H1 (cell line): ENCODE measurements at regions not wholly inside any gene's neighbourhood (a gene's known extent, or its start where the extent isn't known, plus 50 kb on each side); places are given as distances from the start of the nearest gene placed in this dataset.

Source experiments
- CTCF ChIA-PET: fragments of 300-600 bp; sonication (Branson Sonifier 250); formaldehyde crosslinking; loops from one replicate; lab custom pipeline; 2021; ENCODE audit not compliant: partially characterized antibody; lab: Charles Lee
- POLR2A ChIA-PET: fragments of 300-600 bp; sonication (Branson Sonifier 250); formaldehyde crosslinking; loops from one replicate; lab custom pipeline; 2021; ENCODE audit warnings: inconsistent platforms; ENCODE audit not compliant: partially characterized antibody; lab: Charles Lee
- DNase-seq, 2 experiments: peaks; one replicate each; pipeline versions ENCODE4 v3.0.0 to v3.0.0-alpha.2; 2010 to 2022; ENCODE audit warnings: low spot score in 2 of 2, low read depth in 1 of 2, mixed read lengths in 1 of 2
- FAIRE-seq: peaks from 2 replicates; lab custom pipeline; 2011; peaks lifted over from hg19 to GRCh38; lab: Jason Lieb, UNC
- H2AFZ ChIP-seq: 2 replicates; pipeline ENCODE4 v1.8.1; 2012; ENCODE audit warnings: low read length, inconsistent platforms
- H2AK5ac ChIP-seq: 2 replicates; pipeline ENCODE4 v1.6.1; 2013; ENCODE audit warnings: low read depth, low read length
- H2BK120ac ChIP-seq: replicated peaks from 2 replicates; pipeline ENCODE3; 2013; ENCODE audit warnings: low read depth, low read length, inconsistent platforms
- H2BK12ac ChIP-seq: 2 replicates; pipeline ENCODE4 v1.6.1; 2013; ENCODE audit warnings: low read depth, low read length
- H2BK15ac ChIP-seq: 2 replicates; pipeline ENCODE4 v1.6.1; 2013; ENCODE audit warnings: low read length
- H2BK20ac ChIP-seq: 2 replicates; pipeline ENCODE4 v1.6.1; 2013; ENCODE audit warnings: low read length
- H2BK5ac ChIP-seq: 2 replicates; pipeline ENCODE4 v1.6.1; 2013; ENCODE audit warnings: low read depth, low read length
- H3K14ac ChIP-seq: 2 replicates; pipeline ENCODE4 v1.6.1; 2013; ENCODE audit warnings: inconsistent platforms; ENCODE audit not compliant: insufficient read length
- H3K18ac ChIP-seq: 2 replicates; pipeline ENCODE4 v1.6.1; 2013; ENCODE audit warnings: low read length; ENCODE audit errors: extremely low read depth
- H3K23ac ChIP-seq: 2 replicates; pipeline ENCODE4 v1.6.1; 2013; ENCODE audit warnings: inconsistent platforms; ENCODE audit not compliant: insufficient read length
- H3K23me2 ChIP-seq: 2 replicates; pipeline ENCODE4 v1.6.1; 2013; ENCODE audit warnings: low read depth, low read length
- H3K27ac ChIP-seq: 2 replicates; pipeline ENCODE4 v1.6.1; 2011; ENCODE audit warnings: low read depth, low read length, inconsistent platforms
- H3K27me3 ChIP-seq, 4 experiments: replicated peaks in 1 of 4; 1 replicate in 1 of 4; 2 replicates in 3 of 4; pipeline versions ENCODE4 v1.6.1 to v1.8.1; 2011 to 2013; ENCODE audit warnings: low read length in 3 of 4, mild to moderate bottlenecking in 3 of 4, inconsistent platforms in 2 of 4, mixed read lengths in 2 of 4, moderate library complexity in 1 of 4; ENCODE audit not compliant: control insufficient read depth in 3 of 4, insufficient read depth in 3 of 4; ENCODE audit errors: extremely low read depth in 1 of 4
- H3K36me3 ChIP-seq, 4 experiments: 2 replicates each; pipeline versions ENCODE4 v1.6.1 to v1.8.1; 2011 to 2013; ENCODE audit warnings: mild to moderate bottlenecking in 4 of 4, low read length in 3 of 4, moderate library complexity in 2 of 4, control low read depth in 1 of 4, inconsistent platforms in 1 of 4; ENCODE audit not compliant: insufficient read depth in 4 of 4, control insufficient read depth in 2 of 4
- H3K4ac ChIP-seq: replicated peaks from 2 replicates; pipeline ENCODE3; 2013; ENCODE audit warnings: low read length, low read depth, mixed read lengths, inconsistent platforms; ENCODE audit not compliant: insufficient read length
- H3K4me1 ChIP-seq, 4 experiments: replicated peaks in 1 of 4; 1 replicate in 1 of 4; 2 replicates in 3 of 4; pipeline versions ENCODE4 v1.6.1 to v1.8.1; 2011 to 2013; ENCODE audit warnings: low read length in 3 of 4, inconsistent platforms in 2 of 4, mixed read lengths in 1 of 4; ENCODE audit not compliant: insufficient read depth in 4 of 4, control insufficient read depth in 3 of 4
- H3K4me2 ChIP-seq, 2 experiments: 2 replicates each; pipeline versions ENCODE4 v1.6.1 to v1.8.1; 2011 to 2013; ENCODE audit warnings: low read depth in 2 of 2, low read length in 2 of 2, control low read depth in 1 of 2, inconsistent platforms in 1 of 2, mild to moderate bottlenecking in 1 of 2; ENCODE audit not compliant: insufficient read depth in 1 of 2
- H3K4me3 ChIP-seq, 4 experiments: fragments of 200-600, 300-600 bp in 1 of 4; sonication (generic), shearing (Covaris generic), sonication (Bioruptor Twin) in 1 of 4; 2 replicates each; pipeline versions ENCODE4 v1.5.1 to v1.8.1; 2011 to 2016; ENCODE audit warnings: low read length in 4 of 4, low read depth in 3 of 4, control low read depth in 2 of 4, inconsistent platforms in 2 of 4, mild to moderate bottlenecking in 2 of 4, mixed read lengths in 1 of 4, moderate library complexity in 1 of 4; ENCODE audit not compliant: insufficient read depth in 2 of 4; ENCODE audit errors: extremely low read depth in 1 of 4
- H3K56ac ChIP-seq: replicated peaks from 2 replicates; pipeline ENCODE3; 2013; ENCODE audit warnings: low read depth, mild to moderate bottlenecking, mixed read lengths, low read length, inconsistent platforms; ENCODE audit not compliant: insufficient read length
- H3K79me1 ChIP-seq: 2 replicates; pipeline ENCODE4 v1.6.1; 2013; ENCODE audit warnings: low read depth, low read length, control low read depth
- H3K79me2 ChIP-seq, 2 experiments: 2 replicates each; pipeline versions ENCODE4 v1.6.1 to v1.8.1; 2012 to 2013; ENCODE audit warnings: low read length in 2 of 2, mild to moderate bottlenecking in 2 of 2, inconsistent platforms in 1 of 2; ENCODE audit not compliant: insufficient read depth in 2 of 2, control insufficient read depth in 1 of 2
- H3K9ac ChIP-seq, 4 experiments: replicated peaks in 1 of 4; 1 replicate in 1 of 4; 2 replicates in 3 of 4; pipeline versions ENCODE4 v1.6.1 to v1.8.1; 2011 to 2013; ENCODE audit warnings: low read depth in 3 of 4, low read length in 3 of 4, control low read depth in 2 of 4, mild to moderate bottlenecking in 2 of 4, moderate library complexity in 2 of 4, inconsistent platforms in 1 of 4; ENCODE audit errors: extremely low read depth in 1 of 4
- H3K9me3 ChIP-seq, 2 experiments: 2 replicates each; pipeline versions ENCODE4 v1.6.1 to v1.8.1; 2012 to 2013; ENCODE audit warnings: mild to moderate bottlenecking in 2 of 2, moderate library complexity in 2 of 2, control low read depth in 1 of 2, inconsistent platforms in 1 of 2, low read depth in 1 of 2, low read length in 1 of 2, mixed read lengths in 1 of 2; ENCODE audit not compliant: insufficient read depth in 2 of 2
- H4K20me1 ChIP-seq, 2 experiments: replicated peaks in 1 of 2; 2 replicates each; pipeline versions ENCODE3 to v1.8.1; 2011 to 2013; ENCODE audit warnings: inconsistent platforms in 2 of 2, low read length in 2 of 2, mild to moderate bottlenecking in 1 of 2; ENCODE audit not compliant: insufficient read depth in 2 of 2, control insufficient read depth in 1 of 2
- H4K5ac ChIP-seq: 2 replicates; pipeline ENCODE4 v1.6.1; 2013; ENCODE audit warnings: low read length, low read depth, mixed read lengths, inconsistent platforms; ENCODE audit not compliant: insufficient read length
- H4K8ac ChIP-seq: 2 replicates; pipeline ENCODE4 v1.8.0; 2013; ENCODE audit warnings: mild to moderate bottlenecking, moderate library complexity, low read length, inconsistent platforms; ENCODE audit not compliant: insufficient read depth; ENCODE audit errors: extremely low read depth
- H4K91ac ChIP-seq: replicated peaks from 2 replicates; pipeline ENCODE3; 2013; ENCODE audit warnings: low read length, mixed read lengths, inconsistent platforms; ENCODE audit not compliant: insufficient read length
- ASH2L ChIP-seq: fragments of 200-600, 300-600 bp; sonication (generic); IDR thresholded peaks from one replicate; pipeline ENCODE4 v1.7.1; 2017; ENCODE audit warnings: low read length
- CEBPB ChIP-seq: IDR thresholded peaks from 2 replicates; pipeline ENCODE4 v1.6.1; 2012; ENCODE audit warnings: low read depth, low read length
- MAFK ChIP-seq: IDR thresholded peaks from 2 replicates; pipeline ENCODE4 v1.6.1; 2012; ENCODE audit warnings: low read depth, mild to moderate bottlenecking, improper control_type of control experiment, low read length
- SP4 ChIP-seq: IDR thresholded peaks from 2 replicates; pipeline ENCODE4 v1.6.1; 2012; ENCODE audit warnings: low read length, inconsistent platforms
- SUZ12 ChIP-seq: fragments of 200-600 bp; sonication (generic); IDR thresholded peaks from 2 replicates; pipeline ENCODE4 v1.6.1; 2012; ENCODE audit warnings: mild to moderate bottlenecking, inconsistent platforms, low read length, moderate library complexity, mixed read lengths
- TAF1 ChIP-seq: IDR thresholded peaks from 2 replicates; pipeline ENCODE4 v1.6.1; 2011; ENCODE audit warnings: mild to moderate bottlenecking, low read depth, low read length
- WGBS, 2 experiments: shearing (Covaris generic) in 1 of 2; methylation state at CpG; one replicate each; pipeline versions ENCODE4 v1.1.6 to v1.1.7; 2013 to 2015; ENCODE audit warnings: low lambda C conversion rate in 2 of 2, mixed read lengths in 2 of 2, inconsistent platforms in 1 of 2, low coverage in 1 of 2, missing lambda C conversion rate in 1 of 2; ENCODE audit not compliant: insufficient replicate concordance in 2 of 2, insufficient coverage in 1 of 2, insufficient read length in 1 of 2; ENCODE audit errors: extremely low coverage in 1 of 2, missing lambda C conversion rate in 1 of 2; 5-methylcytosine and 5-hydroxymethylcytosine counted together
- TF ChIP-seq, protein P1 (sequence below), 3 experiments: IDR thresholded peaks; 1 replicate in 2 of 3; 2 replicates in 1 of 3; pipeline versions ENCODE4 v1.5.1 to v1.6.1; 2011; ENCODE audit warnings: low read length in 3 of 3, mild to moderate bottlenecking in 3 of 3, inconsistent platforms in 2 of 3, low read depth in 1 of 3, moderate library complexity in 1 of 3; ENCODE audit not compliant: insufficient read depth in 1 of 3; ENCODE audit errors: control extremely low read depth in 1 of 3

DNA sequence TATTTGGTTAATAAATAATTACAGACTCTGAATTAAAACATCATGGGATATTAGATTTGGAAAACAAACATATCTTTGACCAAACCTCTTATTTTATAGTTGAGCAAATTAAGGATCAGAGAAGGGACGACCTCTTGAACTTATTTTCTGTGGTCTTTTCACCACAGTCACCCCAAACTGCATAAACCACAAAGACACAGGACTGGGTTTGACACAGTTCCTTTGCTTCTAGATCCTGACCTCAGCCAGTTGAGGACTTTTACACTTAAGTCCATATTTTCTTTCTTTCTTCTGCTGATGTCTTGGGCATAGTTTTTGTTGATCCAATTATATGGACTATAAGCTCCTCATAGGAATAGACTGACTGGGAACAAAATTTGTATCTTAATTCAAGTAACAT lies 234.0 kb upstream of the SLC14A2 start:
- H2AFZ ChIP-seq = no peak overlapping the region
- H3K23ac ChIP-seq = no peak overlapping the region
- H3K9ac ChIP-seq = no peak overlapping the region
- H3K27me3 ChIP-seq = no peaks in the 10 kb centered on the region
- no peak overlapping the region for H2BK5ac ChIP-seq
- no peak overlapping the region for H2AK5ac ChIP-seq
- no peaks in the 10 kb centered on the region for H3K79me2 ChIP-seq
- no peaks in the 10 kb centered on the region for H3K79me1 ChIP-seq
- no peak overlapping the region for H2BK20ac ChIP-seq
- no peaks in the 10 kb centered on the region for H3K36me3 ChIP-seq
- no peaks in the 10 kb centered on the region for H4K20me1 ChIP-seq
- H4K8ac ChIP-seq = no peak overlapping the region
- peaks cover 0 to 4% (median 1%) of the 10 kb centered on the region in 4 experiments; a peak in 3 of 7 replicates for H3K4me1 ChIP-seq
- ChIA-PET POLR2A (interaction anchor here (0.6 kb wide), 1 partner anchor 315 kb away, joined by 3 read pairs; no protein-coding TSS in a partner anchor), CTCF (interaction anchor here (1.3 to 11.3 kb wide), 7 partner anchors 64 to 1760 kb away, joined by 3 to 131 read pairs (median 6); no protein-coding TSS in a partner anchor)
- H3K4me3 ChIP-seq = no peak overlapping the region
- H2BK15ac ChIP-seq = no peak overlapping the region
- no peaks in the 10 kb centered on the region for H3K23me2 ChIP-seq
- no peak overlapping the region for H3K56ac ChIP-seq
- H3K4ac ChIP-seq = no peak overlapping the region
- no peak overlapping the region for H2BK120ac ChIP-seq
- no peak overlapping the region for H3K14ac ChIP-seq
- no peaks in the 10 kb centered on the region for H3K9me3 ChIP-seq
- 90% methylated on average over 1 of the region's 1 CpG; no CpG with 5 or more reads in 1 of the 2 experiments for WGBS, 2 experiments
- H4K91ac ChIP-seq = no peak overlapping the region
- no peak for DNase-seq
- H3K27ac ChIP-seq = no peak overlapping the region
- FAIRE-seq = no peak
- H4K5ac ChIP-seq = no peak overlapping the region
- H2BK12ac ChIP-seq = no peak overlapping the region
- no peak overlapping the region for H3K4me2 ChIP-seq
- no peak overlapping the region for H3K18ac ChIP-seq
- TF ChIP-seq TAF1 (no peak), MAFK (no peak), SP4 (no peak), ASH2L (no peak), SUZ12 (no peak), CEBPB (no peak)
- TF ChIP-seq, protein P1, sequence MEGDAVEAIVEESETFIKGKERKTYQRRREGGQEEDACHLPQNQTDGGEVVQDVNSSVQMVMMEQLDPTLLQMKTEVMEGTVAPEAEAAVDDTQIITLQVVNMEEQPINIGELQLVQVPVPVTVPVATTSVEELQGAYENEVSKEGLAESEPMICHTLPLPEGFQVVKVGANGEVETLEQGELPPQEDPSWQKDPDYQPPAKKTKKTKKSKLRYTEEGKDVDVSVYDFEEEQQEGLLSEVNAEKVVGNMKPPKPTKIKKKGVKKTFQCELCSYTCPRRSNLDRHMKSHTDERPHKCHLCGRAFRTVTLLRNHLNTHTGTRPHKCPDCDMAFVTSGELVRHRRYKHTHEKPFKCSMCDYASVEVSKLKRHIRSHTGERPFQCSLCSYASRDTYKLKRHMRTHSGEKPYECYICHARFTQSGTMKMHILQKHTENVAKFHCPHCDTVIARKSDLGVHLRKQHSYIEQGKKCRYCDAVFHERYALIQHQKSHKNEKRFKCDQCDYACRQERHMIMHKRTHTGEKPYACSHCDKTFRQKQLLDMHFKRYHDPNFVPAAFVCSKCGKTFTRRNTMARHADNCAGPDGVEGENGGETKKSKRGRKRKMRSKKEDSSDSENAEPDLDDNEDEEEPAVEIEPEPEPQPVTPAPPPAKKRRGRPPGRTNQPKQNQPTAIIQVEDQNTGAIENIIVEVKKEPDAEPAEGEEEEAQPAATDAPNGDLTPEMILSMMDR (IDR thresholded peaks at IDR 0.05; ENCODE audit: control extremely low read depth in 1 of 3, insufficient read depth in 1 of 3, low read depth in 1 of 3, low read length in 3 of 3) = no peak
